ENCODE measurements at regions not wholly inside any gene's neighbourhood (a gene's known extent, or its start where the extent isn't known, plus 50 kb on each side); places are given as distances from the start of the nearest gene placed in this dataset.

DNA sequence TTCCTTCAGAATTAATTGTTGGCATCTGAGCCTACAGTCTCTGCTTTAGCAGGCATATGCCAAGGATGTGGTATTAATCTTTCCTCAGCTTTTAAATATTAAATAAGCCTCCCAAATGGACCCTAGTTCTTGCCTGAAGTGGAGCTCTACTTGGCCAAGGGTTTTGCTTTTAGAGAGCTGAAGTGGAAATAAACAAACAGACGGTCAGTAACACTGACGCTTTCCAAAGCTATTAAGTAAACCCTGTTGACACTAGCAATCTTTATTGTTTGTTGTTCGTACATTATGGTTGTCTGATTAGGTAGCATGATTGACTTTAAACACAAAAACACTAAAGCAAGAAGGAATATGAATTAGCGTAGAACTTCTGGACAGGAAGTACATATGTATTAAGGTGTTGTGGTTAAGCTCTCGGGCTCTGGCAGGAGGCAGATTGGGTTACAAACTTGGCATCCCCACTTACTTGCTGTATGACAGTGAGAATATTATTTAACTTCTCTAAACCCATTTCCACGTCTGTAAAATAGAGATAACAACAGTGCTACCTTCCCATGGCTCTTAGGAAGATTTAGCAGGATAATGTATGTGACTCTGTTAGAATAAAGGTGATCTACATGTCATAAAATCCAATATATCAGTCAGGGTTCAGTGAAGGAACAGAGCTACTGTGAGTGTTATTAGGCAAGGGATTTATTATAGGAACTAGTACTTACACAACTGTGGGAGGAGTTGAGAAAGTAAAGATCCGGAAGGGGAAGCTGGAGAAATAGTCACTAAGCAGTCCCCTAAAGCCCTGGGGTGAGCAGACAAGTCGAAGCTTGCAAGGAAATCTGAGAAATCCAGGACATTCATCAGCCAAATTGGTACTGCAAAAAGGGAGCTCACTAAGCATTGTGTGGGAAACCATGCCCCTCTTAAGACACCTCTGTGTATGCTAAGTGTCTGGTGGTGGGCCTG, 92.2 kb upstream of the ATF7IP start:
- in situ Hi-C loops (cut with HindIII; ENCODE audit: low sequenced_read_pairs) = no loop called here

- in situ Hi-C loops (cut with HindIII; ENCODE audit: low sequenced_read_pairs) = no loop called here
These were observed 91.6 kb upstream of the ATF7IP start for GRCh38 chr12:14273913-14274311.

DNA sequence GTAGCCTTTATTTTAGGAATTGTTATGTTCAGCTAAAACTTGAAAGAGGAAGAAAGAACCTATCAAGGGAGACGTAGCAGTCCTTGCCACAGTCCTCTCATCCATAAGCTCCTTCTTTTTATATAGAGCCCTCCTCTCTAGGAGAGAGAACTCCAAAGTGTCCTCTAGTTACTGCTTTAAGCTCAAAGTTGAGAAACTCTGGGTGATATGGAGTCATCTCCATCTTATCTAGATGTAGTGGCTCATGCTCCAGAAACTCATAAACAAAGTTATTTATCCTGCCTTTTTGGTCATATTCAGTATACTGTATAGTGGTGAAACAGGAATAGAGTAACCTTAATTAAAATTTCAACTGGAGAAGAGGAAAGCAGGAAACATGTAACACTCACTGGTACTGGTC, 90.4 kb upstream of the ATF7IP start:
- in situ Hi-C loops (cut with HindIII; ENCODE audit: low sequenced_read_pairs) = no loop called here

- in situ Hi-C loops (cut with HindIII; ENCODE audit: low sequenced_read_pairs) = no loop called here
These were observed 89.6 kb upstream of the ATF7IP start for GRCh38 chr12:14275886-14276285.

- in situ Hi-C loops (cut with HindIII; ENCODE audit: low sequenced_read_pairs) = no loop called here
These were observed 87.1 kb upstream of the ATF7IP start for GRCh38 chr12:14278294-14278953.

DNA sequence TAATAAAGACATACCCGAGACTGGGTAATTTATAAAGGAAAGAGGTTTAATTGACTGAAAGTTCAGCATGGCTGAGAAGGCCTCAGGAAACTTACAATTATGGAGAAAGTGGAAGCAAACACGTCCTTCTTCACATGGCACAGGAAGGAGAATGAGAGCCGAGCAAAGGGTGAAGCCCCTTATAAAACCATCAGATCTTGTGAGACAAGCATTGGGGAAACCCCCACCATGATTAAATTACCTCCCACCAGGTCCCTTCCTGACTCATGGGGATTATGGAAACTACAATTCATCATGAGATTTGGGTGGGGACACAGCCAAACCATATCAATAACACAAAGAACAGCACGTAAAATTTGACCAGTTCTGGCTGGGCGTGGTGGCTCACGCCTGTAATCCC, 85.6 kb upstream of the ATF7IP start:
- in situ Hi-C loops (cut with HindIII; ENCODE audit: low sequenced_read_pairs) = no loop called here

DNA sequence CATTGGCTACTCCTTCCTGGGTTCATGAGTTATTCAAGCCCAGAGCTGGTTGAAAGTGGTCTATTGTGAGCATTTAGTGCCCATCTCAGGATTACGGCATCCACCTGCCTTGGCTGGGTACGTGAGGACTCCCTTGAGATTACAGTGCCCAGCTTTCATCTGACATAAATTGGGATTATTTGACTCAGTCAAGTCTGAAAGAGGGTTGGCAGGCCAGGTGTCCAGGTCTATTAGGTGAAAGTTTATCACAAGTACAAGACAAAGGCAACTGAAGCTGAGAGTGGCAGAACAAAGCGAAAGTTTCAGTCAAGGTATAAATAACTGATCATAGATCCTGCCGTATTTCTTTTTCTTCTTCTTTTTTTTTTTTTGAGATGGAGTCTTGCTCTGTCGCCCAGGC, 84.6 kb upstream of the ATF7IP start:
- in situ Hi-C loops (cut with HindIII; ENCODE audit: low sequenced_read_pairs) = no loop called here

GRCh38 chr12:14281539-14281938, 83.9 kb upstream of the ATF7IP start:
- in situ Hi-C loops (cut with HindIII; ENCODE audit: low sequenced_read_pairs) = no loop called here

DNA sequence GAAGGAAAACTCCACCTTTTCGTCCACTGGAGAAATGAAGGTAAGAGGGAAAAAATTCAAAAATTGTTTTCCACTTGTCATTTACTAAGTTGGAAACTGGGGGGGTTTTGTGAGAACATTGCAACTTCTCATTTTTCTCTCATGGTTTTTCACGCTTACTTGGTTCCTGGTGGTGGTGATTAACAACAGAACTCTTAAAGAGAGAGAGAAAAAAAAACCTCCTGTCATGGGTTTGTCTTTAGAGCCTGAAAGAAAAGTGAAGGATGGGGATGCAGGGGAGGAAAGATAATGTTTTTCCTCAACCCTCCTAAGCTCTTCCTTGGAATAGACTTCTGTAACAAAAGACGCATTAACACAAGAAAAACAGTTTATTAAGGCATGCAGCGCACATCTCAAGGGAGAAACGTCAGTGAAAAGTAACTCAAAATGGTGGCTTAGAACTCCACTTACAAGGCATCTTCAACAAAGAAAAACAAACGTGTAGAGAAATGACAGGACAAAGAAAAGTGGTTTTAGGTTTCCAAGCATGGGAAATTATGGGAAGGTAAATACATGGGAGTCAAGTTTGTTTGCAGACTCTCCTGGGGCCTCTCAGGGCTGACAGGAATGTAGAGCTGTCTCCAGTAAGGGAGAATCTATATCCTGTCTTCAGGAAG, 81.9 kb upstream of the ATF7IP start:
- in situ Hi-C loops (cut with HindIII; ENCODE audit: low sequenced_read_pairs) = no loop called here

GRCh38 chr12:14284184-14284722, 81.2 kb upstream of the ATF7IP start:
- in situ Hi-C loops (cut with HindIII; ENCODE audit: low sequenced_read_pairs) = no loop called here

DNA sequence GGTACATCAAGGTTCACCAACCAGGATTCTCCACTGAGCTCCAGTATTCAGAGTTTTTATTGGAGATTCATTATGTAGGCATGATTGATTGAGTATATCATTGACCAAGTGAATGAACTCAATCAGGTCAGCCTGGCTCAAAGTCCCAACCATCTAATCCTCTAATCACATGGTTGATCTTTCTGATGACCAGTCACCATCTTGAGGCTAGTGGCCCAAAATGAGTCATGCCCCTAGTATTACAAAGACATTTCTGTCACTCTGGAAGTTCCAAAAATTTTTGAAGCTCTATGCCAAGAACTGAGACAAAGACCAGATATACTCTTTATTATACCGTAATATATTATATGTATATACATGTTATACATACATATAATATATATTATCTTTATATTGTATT, 75.9 kb upstream of the ATF7IP start:
- in situ Hi-C loops (cut with HindIII; ENCODE audit: low sequenced_read_pairs) = no loop called here

- in situ Hi-C loops (cut with HindIII; ENCODE audit: low sequenced_read_pairs) = no loop called here
These were observed 74.5 kb upstream of the ATF7IP start for GRCh38 chr12:14290951-14291350.

DNA sequence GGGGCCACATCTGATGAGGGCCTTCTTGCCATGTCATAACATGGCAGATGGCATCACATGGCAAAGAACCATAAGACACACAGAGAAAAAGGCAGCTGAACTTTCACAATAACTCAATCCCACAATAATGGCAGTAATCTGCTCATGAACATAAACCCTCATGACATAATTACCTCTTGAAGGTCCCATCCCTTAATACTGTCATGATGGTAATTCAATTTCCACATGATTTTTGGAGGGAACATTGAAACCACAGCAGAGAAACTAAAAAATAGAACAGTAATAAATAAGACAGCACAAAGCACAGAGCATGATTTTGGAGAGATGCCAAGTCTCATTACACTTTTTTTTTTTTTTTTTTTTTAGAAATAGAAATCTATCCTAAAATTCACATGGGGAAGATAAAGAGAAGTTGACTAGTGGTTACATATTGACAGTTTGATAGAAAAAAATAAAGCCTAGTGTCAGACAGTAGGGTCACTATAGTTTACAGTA, 61.8 kb upstream of the ATF7IP start:
- in situ Hi-C loops (cut with HindIII; ENCODE audit: low sequenced_read_pairs) = no loop called here

DNA sequence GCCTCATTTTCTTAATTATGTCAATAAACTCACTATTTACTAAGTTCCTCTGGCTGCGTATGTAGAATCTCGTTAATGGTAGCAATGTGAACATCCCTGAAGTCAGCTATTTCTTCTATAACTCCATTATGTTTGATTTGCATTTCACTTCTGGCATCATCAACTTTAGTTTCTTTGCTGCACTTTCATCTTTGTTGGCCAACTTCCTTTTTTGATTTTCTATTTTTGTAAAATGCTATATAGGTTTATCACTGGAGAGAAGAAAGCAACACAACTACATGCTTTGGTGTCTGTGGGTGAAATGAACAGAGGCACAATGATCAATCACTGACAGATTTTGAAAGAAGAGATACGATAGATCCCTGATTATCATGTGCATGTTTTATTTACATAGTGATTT, 58.5 kb upstream of the ATF7IP start:
- in situ Hi-C loops (cut with HindIII; ENCODE audit: low sequenced_read_pairs) = no loop called here

- in situ Hi-C loops (cut with HindIII; ENCODE audit: low sequenced_read_pairs) = no loop called here
These were observed 57.0 kb upstream of the ATF7IP start for GRCh38 chr12:14308516-14308915.

GRCh38 chr12:14310866-14311265, 54.6 kb upstream of the ATF7IP start:
- in situ Hi-C loops (cut with HindIII; ENCODE audit: low sequenced_read_pairs) = no loop called here

DNA sequence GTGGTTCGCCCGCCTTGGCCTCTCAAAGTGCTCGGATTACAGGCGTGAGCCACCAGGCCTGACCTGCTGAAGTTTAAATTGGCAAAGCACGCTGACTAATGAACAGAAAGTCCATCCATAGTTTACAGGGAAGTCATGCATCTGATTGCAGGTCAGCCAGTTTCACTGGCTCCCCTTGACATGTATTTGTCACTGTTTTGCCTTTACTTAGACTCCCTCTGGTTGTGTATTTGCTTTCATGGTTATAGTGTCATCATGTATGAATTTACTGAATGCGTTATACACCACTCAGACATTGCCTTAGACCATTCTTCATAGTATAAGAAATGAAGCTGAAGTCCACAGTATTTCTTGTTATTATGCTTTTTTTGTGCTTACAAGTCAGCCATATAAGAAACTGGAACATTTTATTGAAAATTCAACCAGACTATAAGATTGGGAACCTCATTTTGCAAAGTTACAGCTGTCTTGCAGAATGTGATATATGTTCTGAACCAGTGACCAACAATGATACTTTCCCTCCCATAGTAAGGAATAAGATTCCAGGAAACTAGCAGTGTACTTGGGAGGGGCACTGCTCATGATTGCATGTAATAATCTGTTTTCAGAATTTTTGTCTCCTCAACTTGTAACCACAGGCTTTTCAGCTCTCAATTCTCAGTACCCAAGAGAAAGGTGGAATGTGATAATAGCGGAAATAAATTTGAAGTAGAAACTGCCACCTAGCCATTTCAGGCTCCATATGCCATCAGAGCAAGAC, 51.9 kb upstream of the ATF7IP start:
- in situ Hi-C loops (cut with HindIII; ENCODE audit: low sequenced_read_pairs) = no loop called here

GRCh38 chr12:14314801-14315200, 50.7 kb upstream of the ATF7IP start:
- in situ Hi-C loops (cut with HindIII; ENCODE audit: low sequenced_read_pairs) = no loop called here

GRCh38 chr12:14315501-14315900, 50.0 kb upstream of the ATF7IP start:
- in situ Hi-C loops (cut with HindIII; ENCODE audit: low sequenced_read_pairs) = no loop called here
